SK-N-SH (cell line): ENCODE measurements at regions not wholly inside any gene's neighbourhood (a gene's known extent, or its start where the extent isn't known, plus 50 kb on each side); places are given as distances from the start of the nearest gene placed in this dataset.
A peak's percentile ranks its signal among the peaks of the same experiment; 100 is the strongest.

ENCODE experiments used
- CTCF ChIA-PET: fragments of 300-600, 350-600 bp; formaldehyde crosslinking; extraction: SDS; loops from one replicate; lab custom pipeline; 2021; lab: Yijun Ruan, JAX
- POLR2A ChIA-PET: fragments of 350-600 bp; sonication (Branson Sonifier 250); formaldehyde crosslinking; extraction: SDS; loops from one replicate; lab custom pipeline; 2020; ENCODE audit warnings: antibody characterized with exemption, inconsistent platforms; lab: Yijun Ruan, JAX
- DNase-seq: peaks from one replicate; pipeline ENCODE4 v3.0.0; 2012
- H2AFZ ChIP-seq: fragments of 200-600 bp; sonication (generic); 2 replicates; pipeline ENCODE4 v1.8.1; 2016; ENCODE audit warnings: antibody characterized with exemption, mild to moderate bottlenecking, low read depth
- H3F3A ChIP-seq: fragments of 200-600 bp; sonication (generic); replicated peaks from 2 replicates; pipeline ENCODE3; 2016; ENCODE audit warnings: antibody characterized with exemption, mild to moderate bottlenecking; ENCODE audit not compliant: insufficient read depth
- H3K27ac ChIP-seq, 2 experiments: fragments of 200-500 bp in 1 of 2; fragments of 200-600 bp in 1 of 2; sonication (Bioruptor generic) in 1 of 2; sonication (generic), shearing (Covaris generic) in 1 of 2; 2 replicates each; pipeline versions ENCODE4 v1.5.1 to v1.6.1; 2014 to 2016; ENCODE audit warnings: low read depth in 2 of 2, inconsistent platforms in 1 of 2, low read length in 1 of 2, mild to moderate bottlenecking in 1 of 2, mixed read lengths in 1 of 2
- H3K27me3 ChIP-seq: fragments of 200-600 bp; sonication (generic), shearing (Covaris generic); 2 replicates; pipeline ENCODE4 v1.6.1; 2016; ENCODE audit warnings: mixed run types; ENCODE audit not compliant: insufficient read depth
- H3K36me3 ChIP-seq, 2 experiments: fragments of 200-500 bp in 1 of 2; fragments of 200-600 bp in 1 of 2; sonication (Bioruptor generic) in 1 of 2; sonication (generic) in 1 of 2; replicated peaks in 1 of 2; 2 replicates each; pipeline versions ENCODE3 to v1.5.1; 2014 to 2016; ENCODE audit warnings: low read length in 1 of 2, mild to moderate bottlenecking in 1 of 2; ENCODE audit not compliant: insufficient read depth in 2 of 2, control insufficient read depth in 1 of 2
- H3K4me1 ChIP-seq, 2 experiments: fragments of 200-500 bp in 1 of 2; fragments of 200-600 bp in 1 of 2; sonication (Bioruptor generic) in 1 of 2; sonication (generic), shearing (Covaris generic) in 1 of 2; 2 replicates each; pipeline versions ENCODE4 v1.5.1 to v1.6.1; 2014 to 2016; ENCODE audit warnings: low read depth in 1 of 2, low read length in 1 of 2, mixed run types in 1 of 2; ENCODE audit not compliant: insufficient read depth in 2 of 2, control insufficient read depth in 1 of 2
- H3K4me2 ChIP-seq: fragments of 200-600 bp; sonication (generic), shearing (Covaris generic); 2 replicates; pipeline ENCODE4 v1.6.1; 2017; ENCODE audit warnings: mixed run types
- H3K4me3 ChIP-seq, 2 experiments: fragments of 200-500 bp in 1 of 2; fragments of 200-600 bp in 1 of 2; sonication (Bioruptor generic) in 1 of 2; sonication (generic), shearing (Covaris generic) in 1 of 2; 2 replicates each; pipeline versions ENCODE4 v1.5.1 to v1.8.1; 2014 to 2016; ENCODE audit warnings: low read depth in 2 of 2, inconsistent platforms in 1 of 2, low read length in 1 of 2, mild to moderate bottlenecking in 1 of 2, mixed read lengths in 1 of 2, moderate library complexity in 1 of 2
- H3K79me2 ChIP-seq: fragments of 200-600 bp; sonication (generic); 2 replicates; pipeline ENCODE4 v1.8.1; 2017; ENCODE audit warnings: mild to moderate bottlenecking; ENCODE audit not compliant: insufficient read depth
- H3K9ac ChIP-seq: fragments of 200-600 bp; sonication (generic); 2 replicates; pipeline ENCODE4 v1.6.1; 2017; ENCODE audit warnings: mixed run types
- H3K9me2 ChIP-seq: fragments of 200-600 bp; sonication (generic); 2 replicates; pipeline ENCODE4 v1.6.1; 2017; ENCODE audit warnings: mixed run types
- H3K9me3 ChIP-seq: fragments of 200-600 bp; sonication (generic); 2 replicates; pipeline ENCODE4 v1.6.1; 2017; ENCODE audit warnings: mixed run types, mild to moderate bottlenecking, moderate library complexity
- H4K20me1 ChIP-seq: fragments of 200-600 bp; sonication (generic); 2 replicates; pipeline ENCODE4 v1.6.1; 2017; ENCODE audit warnings: mild to moderate bottlenecking, mixed run types; ENCODE audit not compliant: insufficient read depth
- CHD2 ChIP-seq: fragments of 150-350 bp; IDR thresholded peaks from 2 replicates; pipeline ENCODE4 v1.6.1; 2018; ENCODE audit warnings: low read length; ENCODE audit not compliant: partially characterized antibody
- CTCF ChIP-seq: fragments of 200-600 bp; sonication (generic); IDR thresholded peaks from 2 replicates; pipeline ENCODE4 v1.6.1; 2017; ENCODE audit warnings: antibody characterized with exemption, mild to moderate bottlenecking, moderate library complexity
- ELF1 ChIP-seq: IDR thresholded peaks from 2 replicates; pipeline ENCODE4 v1.4.0; 2012
- EP300 ChIP-seq, 2 experiments: IDR thresholded peaks; 2 replicates each; pipeline versions ENCODE4 v1.4.0 to v1.6.1; 2012; ENCODE audit warnings: borderline replicate concordance in 1 of 2, low read depth in 1 of 2, low read length in 1 of 2
- FOSL2 ChIP-seq: IDR thresholded peaks from 2 replicates; pipeline ENCODE4 v1.4.0; 2012; ENCODE audit warnings: low read depth, mild to moderate bottlenecking, moderate library complexity, borderline replicate concordance
- GABPA ChIP-seq: IDR thresholded peaks from 2 replicates; pipeline ENCODE4 v1.4.0; 2012; ENCODE audit warnings: low read depth, mild to moderate bottlenecking
- MAX ChIP-seq: IDR thresholded peaks from 2 replicates; pipeline ENCODE4 v1.4.0; 2012; ENCODE audit warnings: low read depth
- MXI1 ChIP-seq: IDR thresholded peaks from 2 replicates; pipeline ENCODE4 v1.6.1; 2012; ENCODE audit warnings: mild to moderate bottlenecking, low read depth, low read length, improper control_type of control experiment
- NFIC ChIP-seq: IDR thresholded peaks from 2 replicates; pipeline ENCODE4 v1.4.0; 2012; ENCODE audit warnings: borderline replicate concordance
- NRF1 ChIP-seq: IDR thresholded peaks from 2 replicates; pipeline ENCODE4 v1.6.1; 2012; ENCODE audit warnings: low read depth, mild to moderate bottlenecking, low read length
- RAD21 ChIP-seq: IDR thresholded peaks from 2 replicates; pipeline ENCODE4 v1.6.1; 2012; ENCODE audit warnings: mild to moderate bottlenecking, low read length
- RCOR1 ChIP-seq: fragments of 150-350 bp; IDR thresholded peaks from 2 replicates; pipeline ENCODE4 v1.6.1; 2017; ENCODE audit warnings: antibody characterized with exemption, low read length
- REST ChIP-seq: IDR thresholded peaks from 2 replicates; pipeline ENCODE4 v1.6.1; 2012; ENCODE audit warnings: mild to moderate bottlenecking, low read depth, low read length, moderate library complexity
- SIN3A ChIP-seq: IDR thresholded peaks from 2 replicates; pipeline ENCODE4 v1.6.1; 2012; ENCODE audit warnings: low read depth, mild to moderate bottlenecking, low read length, moderate library complexity, borderline replicate concordance
- SMC3 ChIP-seq: IDR thresholded peaks from 2 replicates; pipeline ENCODE4 v1.6.1; 2012; ENCODE audit warnings: low read depth, low read length, improper control_type of control experiment
- TAF1 ChIP-seq: IDR thresholded peaks from 2 replicates; pipeline ENCODE4 v1.6.1; 2012; ENCODE audit warnings: low read depth, mild to moderate bottlenecking, low read length, moderate library complexity, borderline replicate concordance
- TEAD4 ChIP-seq: IDR thresholded peaks from 2 replicates; pipeline ENCODE4 v1.4.0; 2012; ENCODE audit warnings: mild to moderate bottlenecking, borderline replicate concordance; ENCODE audit not compliant: insufficient read depth
- USF1 ChIP-seq: IDR thresholded peaks from 2 replicates; pipeline ENCODE4 v1.4.0; 2012; ENCODE audit warnings: low read depth, borderline replicate concordance
- USF2 ChIP-seq: fragments of 150-350 bp; IDR thresholded peaks from 2 replicates; pipeline ENCODE4 v1.6.1; 2017; ENCODE audit warnings: antibody characterized with exemption, low read length, low read depth, borderline replicate concordance
- ZBTB33 ChIP-seq: IDR thresholded peaks from 2 replicates; pipeline ENCODE4 v1.4.0; 2012; ENCODE audit warnings: low read depth, borderline replicate concordance
- WGBS: methylation state at CpG from one replicate; pipeline ENCODE4 v1.1.6; 2017; ENCODE audit warnings: low lambda C conversion rate; 5-methylcytosine and 5-hydroxymethylcytosine counted together

GRCh38 chr13:66171920-66172319 lies 1058.2 kb downstream of the PCDH9 start:
- H3K4me1 ChIP-seq: no peaks in the 10 kb centered on the region; a peak in 1 of 4 replicates
- H3K9me2 ChIP-seq: no peaks in the 10 kb centered on the region
- ChIA-PET CTCF (no interaction called here), POLR2A (no interaction called here)
- H3K27me3 ChIP-seq: no peaks in the 10 kb centered on the region
- peak; percentile 10 for DNase-seq
- H3F3A ChIP-seq: no peaks in the 10 kb centered on the region
- 0 out of 2 replicates have a peak, but pooled peaks cover 3% of the 10 kb centered on the region for H3K9me3 ChIP-seq
- H3K4me3 ChIP-seq: no peak overlapping the region
- H3K36me3 ChIP-seq: no peaks in the 10 kb centered on the region
- no peak overlapping the region for H2AFZ ChIP-seq
- TF ChIP-seq NRF1: no peak
- no peak for TF ChIP-seq MXI1
- no peak for TF ChIP-seq RAD21
- TF ChIP-seq SIN3A: no peak
- TF ChIP-seq MAX: no peak
- TF ChIP-seq RCOR1: no peak
- TF ChIP-seq NFIC: no peak
- TF ChIP-seq ELF1: no peak
- TF ChIP-seq SMC3: no peak
- no peak for TF ChIP-seq GABPA
- no peak for TF ChIP-seq FOSL2
- TF ChIP-seq USF1: no peak
- no peak for TF ChIP-seq EP300 (IDR thresholded peaks at IDR 0.05; ENCODE audit: borderline replicate concordance in 1 of 2, low read depth in 1 of 2, low read length in 1 of 2)
- TF ChIP-seq ZBTB33: no peak
- no peak for TF ChIP-seq CHD2
- no peak for TF ChIP-seq USF2
- TF ChIP-seq TEAD4: no peak
- TF ChIP-seq TAF1: no peak
- no peak for TF ChIP-seq REST
- TF ChIP-seq CTCF: no peak
- no peaks in the 10 kb centered on the region for H4K20me1 ChIP-seq
- no peak overlapping the region for H3K27ac ChIP-seq
- H3K79me2 ChIP-seq: no peaks in the 10 kb centered on the region
- H3K4me2 ChIP-seq: no peak overlapping the region
- no peak overlapping the region for H3K9ac ChIP-seq
- WGBS: 14% methylated on average over 1 of the region's 1 CpG
